ENCODE measurements at regions not wholly inside any gene's neighbourhood (a gene's known extent, or its start where the extent isn't known, plus 50 kb on each side); places are given as distances from the start of the nearest gene placed in this dataset.
"Not testable (repeated sequence)": the region's sequence is repeated elsewhere in the genome, so short reads cannot be mapped to it uniquely, and the experiment has no call there.

DNA sequence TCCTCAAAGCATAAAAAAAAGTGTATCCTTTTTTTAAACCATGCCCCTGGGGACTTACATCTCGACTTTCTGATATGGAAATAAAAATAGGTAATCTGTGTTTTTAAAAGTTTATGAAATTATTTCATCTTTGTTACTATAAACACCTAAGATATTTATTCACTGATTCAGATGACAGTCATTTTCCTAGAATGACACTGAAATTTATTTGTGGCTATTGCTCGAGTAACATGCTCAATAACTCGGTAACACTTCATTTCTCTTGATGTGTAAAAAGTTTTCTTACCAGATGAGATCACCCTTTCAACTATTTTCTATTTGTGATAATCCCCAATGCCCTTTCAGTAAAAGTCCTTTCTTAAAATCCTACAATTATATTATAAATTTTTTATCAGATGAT is 495.8 kb downstream of the TTLL7 start:
- DNase-seq, result no peak

DNA sequence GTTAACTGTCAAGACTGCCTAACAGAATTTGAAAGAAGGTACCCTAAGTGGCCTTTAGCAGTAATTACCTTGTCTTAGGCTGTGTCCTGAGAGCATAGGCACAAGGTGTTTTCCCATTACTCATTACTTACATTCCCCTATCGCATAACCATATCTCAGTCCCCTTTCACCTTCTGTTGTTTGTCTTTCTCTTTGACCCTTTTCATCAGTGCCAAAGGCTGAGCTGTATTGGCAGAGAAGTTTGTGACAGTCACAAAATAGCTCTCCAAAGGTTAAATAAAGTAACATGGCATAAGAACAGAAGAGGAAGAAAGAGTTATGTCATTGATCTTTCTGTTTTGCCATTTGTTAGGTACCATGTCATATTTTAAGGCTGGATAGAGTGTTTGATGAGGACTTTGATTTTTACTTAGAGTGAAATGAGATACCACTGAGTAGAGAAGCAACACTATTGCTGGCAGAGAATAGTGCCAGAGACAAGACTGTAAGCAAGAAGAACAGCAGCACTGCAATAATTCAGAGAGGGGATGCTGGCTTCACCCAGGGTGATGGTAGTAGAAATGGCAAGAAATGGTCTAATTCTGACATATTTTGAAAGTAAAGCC is 497.8 kb downstream of the TTLL7 start:
- DNase-seq, result no peak

DNA sequence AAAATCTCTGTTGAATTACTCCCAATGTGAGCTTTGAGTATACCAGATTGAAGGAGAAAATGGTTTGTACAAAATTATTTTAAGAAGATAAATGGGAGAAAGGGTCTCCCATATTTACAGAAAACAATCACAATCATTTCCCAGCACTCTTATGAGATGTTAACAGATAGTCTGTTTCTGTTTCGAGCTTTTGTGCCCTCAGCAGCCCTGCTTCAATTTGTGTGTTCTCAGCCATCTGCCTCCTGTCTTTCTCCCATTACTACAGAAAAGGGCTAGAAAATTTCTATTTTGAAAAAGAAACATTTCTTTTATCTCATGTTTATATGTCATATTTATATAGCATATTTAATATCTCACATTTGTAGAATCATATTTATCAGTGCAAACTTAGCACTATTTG is 498.4 kb downstream of the TTLL7 start:
- DNase-seq, result no peak

DNA sequence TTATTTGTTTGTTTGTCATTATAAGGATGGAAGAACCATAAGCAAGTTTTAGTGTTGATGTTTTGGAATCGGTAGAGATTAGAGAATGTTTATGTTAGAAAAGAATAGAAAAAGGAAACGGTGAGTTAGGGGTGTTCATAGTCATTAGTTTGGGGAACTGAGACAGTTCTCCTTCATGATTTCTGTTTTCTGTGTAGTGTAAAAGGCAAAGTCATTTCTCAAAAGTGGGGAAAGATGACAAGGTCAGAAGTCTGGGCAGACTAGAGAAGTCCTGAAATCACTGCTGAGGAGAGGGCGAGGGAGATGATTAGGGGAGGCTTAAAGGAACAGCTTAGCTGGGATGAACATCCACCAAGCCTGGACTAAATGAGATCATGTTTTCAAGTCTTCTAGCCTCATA is 498.9 kb downstream of the TTLL7 start:
- DNase-seq, result no peak

DNA sequence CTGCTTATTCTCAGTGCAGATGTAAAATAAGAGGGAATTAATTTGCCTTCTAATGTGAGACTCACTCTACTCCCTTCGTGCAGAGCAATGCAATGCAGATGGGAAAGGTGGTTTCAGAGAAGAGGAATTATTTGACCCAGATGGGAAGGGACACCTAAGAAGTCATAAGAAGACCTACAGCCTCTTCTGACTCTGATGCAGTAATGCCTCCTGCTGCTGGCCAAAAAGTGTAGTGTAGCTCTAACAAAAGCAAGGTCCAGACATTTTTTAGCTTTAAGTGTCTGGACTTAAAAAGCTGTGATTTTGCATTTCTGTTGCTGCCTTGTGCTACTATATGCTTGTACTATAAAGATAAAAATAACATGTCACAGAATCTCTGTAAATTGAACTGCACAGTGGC is 501.4 kb downstream of the TTLL7 start:
- no peak for DNase-seq

DNA sequence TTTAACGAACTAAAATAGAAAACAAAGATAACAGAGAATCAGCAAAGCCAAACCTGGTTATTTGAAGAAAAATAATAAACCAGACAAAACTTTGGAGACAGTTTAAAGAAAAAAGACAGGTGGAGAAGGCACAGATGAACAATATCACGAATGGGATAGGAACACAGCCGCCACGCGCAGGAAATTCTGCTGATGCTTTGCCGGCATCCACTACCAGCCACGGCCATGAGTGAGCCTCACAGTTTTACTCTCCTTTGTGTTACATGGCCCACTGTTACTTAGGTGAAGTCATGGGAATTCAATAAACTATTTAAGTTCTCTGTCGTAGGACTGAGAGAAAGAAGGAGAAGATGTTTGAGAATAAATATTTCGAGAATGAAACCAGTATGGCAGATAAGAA is 503.4 kb downstream of the TTLL7 start:
- no peak for DNase-seq

DNA sequence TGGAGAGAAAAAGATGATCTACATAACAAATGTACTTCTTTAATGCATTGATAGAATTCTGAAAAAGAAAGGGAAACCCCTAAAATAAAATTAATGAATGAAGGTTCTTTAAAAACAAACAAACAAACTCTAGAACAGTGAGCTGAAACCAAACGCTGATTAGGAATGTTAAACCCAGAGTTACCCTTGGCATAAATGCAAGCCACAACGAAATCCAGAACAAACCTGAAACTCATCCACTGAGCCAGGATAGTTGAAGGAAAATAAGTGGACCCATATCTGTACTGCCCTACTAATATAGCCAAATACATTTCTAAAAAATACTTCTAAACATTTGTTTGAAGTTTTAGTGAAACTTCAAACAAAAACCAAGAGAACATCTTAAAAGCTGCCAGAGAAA is 505.3 kb downstream of the TTLL7 start:
- DNase-seq, result no peak

DNA sequence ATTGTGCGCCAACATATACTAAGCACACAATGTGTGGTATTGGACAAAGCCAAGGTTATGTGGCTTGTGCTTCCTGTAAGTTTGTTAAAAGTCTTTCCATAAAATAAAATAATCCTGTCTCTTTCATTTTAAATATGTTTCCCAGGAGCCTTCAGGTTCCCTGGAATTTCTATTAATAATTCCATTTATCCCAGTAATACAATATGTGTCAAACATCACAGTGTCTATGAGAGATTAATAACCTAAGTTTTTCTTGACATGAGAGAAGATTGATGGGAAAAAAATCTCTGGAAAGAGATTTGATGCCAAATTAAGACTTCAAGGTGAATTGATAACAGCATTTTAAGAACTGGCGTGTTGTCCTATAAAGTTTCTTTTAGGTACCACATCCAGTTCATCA is 507.0 kb downstream of the TTLL7 start:
- no peak for DNase-seq

DNA sequence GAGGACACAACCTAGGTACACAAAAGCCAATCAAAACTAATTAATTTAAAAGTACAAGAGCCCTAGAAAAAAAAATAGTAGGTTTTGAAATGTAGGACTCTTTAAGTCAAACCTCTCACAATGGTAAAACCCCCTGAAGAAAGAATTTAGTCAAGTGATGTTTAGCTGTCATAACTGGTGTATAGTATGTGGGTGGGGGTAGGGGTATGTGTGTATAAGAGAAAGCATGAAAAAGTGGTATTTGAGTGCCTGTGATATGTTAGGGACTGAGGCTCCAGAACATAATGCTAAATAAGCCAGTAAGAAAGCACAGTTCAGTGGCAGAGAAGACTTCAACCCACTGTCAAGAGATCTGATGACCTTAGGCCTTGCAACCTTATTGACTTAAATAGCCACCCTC is 507.9 kb downstream of the TTLL7 start:
- no peak for DNase-seq

DNA sequence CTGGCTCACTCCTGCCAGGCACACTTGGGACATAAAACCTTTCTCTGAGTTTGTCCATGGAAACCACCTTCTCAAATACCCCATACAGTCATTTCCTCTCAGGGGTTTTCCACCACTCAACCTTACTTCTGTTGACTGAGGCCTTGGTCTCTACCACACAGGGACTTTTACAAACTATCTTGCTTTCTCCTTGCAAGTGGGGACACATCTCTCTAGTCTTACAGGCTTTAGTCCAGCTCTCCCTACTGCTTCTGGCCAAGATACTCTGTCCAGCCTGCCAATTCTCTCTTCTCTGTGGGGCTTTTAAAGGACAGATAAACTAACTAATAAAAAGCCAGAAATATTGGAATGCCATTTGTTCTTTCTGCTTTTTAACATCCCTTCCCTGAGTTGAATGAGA is 510.8 kb downstream of the TTLL7 start:
- DNase-seq, result not testable (repeated sequence)

DNA sequence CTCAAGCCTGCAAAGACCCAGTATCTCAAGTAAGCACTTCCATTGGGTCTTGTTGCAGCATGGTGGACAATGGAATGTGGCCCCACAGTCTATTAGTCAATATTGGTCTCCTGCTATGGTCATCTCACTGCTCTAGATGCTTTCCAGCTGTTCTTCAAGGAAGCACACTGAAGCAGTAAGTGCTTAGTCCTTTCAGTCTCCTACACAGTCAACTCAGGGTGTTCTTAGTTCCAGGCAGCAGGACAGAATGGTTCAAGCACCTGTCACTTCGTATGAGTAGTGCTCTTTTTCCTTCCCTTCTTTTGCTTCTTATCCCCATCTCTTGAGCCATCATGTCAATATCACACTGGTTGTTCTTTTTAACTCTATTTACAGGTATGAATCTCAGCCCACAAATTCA is 511.5 kb downstream of the TTLL7 start:
- DNase-seq, result not testable (repeated sequence)

DNA sequence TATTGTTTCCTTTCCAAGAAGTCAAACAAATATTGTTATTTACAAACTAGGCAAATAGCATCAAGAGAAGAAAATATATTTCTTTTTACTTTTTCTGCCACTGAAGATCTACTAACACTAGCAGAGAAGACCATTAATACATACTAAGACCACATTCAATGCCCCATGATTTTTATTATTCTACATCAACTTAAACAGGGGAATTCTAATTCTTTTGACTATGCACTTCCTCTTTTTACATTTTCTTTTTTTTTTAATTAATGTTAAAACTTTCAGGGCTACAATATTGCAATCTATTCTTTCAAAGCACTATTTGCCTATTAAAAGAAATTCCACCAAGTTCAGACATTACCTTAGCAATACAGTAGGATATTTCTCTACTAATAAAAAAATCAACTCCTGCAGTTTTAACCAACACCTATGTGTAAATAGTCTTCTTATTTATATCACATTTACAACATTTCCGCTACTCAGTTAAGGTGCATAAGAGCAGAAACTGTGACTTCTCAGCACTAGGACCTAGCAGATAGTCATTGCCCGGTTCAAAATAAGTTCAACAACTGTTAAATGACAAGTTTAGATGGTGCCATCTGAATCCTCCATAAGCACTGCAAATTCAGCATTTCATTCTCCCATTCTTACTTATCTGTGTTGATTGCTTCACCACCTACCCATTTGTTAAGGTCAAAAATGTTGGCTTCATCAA is 513.5 kb downstream of the TTLL7 start:
- DNase-seq, result not testable (repeated sequence)

DNA sequence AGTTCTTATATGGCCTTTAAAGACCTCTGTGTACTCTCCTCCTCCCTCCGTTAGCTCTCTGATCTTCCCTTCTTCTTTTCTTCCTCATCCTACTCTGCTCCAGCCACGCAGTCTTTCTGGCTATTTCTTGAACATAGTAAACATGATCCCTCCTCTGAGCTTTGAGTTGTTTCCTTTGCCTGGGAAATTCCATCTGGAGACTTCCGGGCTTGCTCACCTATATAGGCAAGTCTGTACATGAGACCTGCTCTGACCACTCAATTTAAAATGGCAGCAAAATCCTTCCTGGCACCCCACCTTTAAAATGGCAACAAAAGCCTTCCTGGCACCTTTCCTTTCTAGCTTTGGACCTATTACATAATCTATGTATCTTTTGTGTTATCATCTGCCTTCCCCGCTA is 517.6 kb downstream of the TTLL7 start:
- not testable (repeated sequence) for DNase-seq

DNA sequence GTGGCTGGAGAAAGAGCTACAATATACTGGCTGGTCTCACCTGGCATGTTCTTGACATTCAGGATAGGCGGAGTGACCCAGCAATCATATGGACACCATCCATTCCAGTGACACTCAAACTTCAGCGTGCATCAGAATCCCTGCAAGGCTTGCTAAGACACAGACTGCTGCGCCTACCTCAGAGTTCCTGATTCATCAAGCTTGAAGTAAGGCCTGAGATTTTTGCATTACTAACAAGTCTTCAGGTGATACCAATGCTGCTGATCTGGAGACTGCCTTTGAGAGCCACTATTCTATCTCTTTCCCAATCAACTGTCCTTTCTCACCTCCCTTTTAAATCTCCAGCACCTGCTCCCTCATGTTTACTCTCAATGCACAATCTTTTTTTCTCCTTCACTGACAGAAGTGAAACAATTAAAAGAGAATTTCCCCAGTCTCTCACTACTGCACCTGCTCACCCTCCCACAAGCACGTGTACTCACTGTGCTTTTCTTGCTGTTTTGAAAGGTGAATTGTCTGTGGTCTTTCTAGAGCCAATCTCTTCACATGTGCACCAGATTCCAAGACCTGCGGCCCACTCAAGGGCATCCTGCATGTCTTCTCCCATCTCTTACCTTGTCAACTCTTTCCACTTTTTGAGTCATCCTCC is 519.2 kb downstream of the TTLL7 start:
- DNase-seq, result peak; percentile 45

DNA sequence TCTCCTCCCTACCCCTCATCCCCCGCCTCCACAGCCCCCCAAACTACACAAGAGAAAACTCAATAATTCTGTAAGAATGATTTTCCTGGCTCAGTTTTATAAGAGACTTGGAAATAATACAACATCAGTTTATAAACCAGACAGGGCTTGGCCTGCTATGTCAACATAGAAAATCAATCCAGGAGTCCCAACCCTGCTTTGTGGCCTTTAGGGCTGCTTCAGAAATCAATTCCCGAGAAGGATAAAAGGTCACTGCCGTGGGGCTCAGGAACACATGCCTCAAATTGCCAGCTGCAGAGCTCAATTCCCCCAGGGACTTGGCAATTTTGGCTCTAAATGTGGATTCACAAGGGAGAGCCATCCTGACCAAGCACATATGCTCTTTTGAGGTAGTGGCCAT is 520.8 kb downstream of the TTLL7 start:
- not testable (repeated sequence) for DNase-seq

DNA sequence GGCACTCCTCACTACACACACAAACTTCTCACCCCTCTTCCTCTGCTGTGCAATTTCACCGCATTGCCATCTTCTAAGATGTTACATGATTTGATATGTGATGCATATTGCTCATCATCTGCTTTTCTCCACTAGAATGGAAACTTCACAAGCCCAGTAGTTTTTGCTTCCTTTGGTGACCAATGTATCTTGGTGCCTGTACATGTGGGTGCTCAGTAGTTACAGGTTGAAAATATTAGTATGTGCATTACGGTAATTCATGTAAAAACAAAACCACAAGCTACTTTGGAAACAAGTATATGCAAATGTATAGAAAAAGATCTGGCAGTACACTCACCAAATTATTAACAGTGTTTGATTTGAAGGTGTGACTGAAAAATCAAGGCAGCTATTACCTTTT is 522.4 kb downstream of the TTLL7 start:
- not testable (repeated sequence) for DNase-seq

DNA sequence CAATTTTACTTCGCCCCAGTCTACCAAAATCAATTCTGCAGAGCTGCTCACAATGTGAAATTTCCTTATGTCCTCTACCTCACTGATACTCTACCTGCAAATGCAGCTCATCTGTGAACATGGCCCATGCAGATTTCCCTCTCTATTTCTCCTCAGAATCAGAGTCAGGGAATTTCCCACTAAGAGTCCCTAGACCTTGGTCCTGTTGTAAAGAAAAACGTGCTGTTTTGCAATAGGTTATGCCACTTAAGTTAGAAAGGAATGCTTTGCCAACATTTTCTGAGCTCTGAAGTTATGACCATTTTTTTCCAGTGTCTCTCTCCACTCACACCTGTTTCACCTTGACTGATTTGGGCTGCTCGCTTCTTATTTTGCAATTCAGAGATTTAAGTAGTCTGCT is 524.0 kb downstream of the TTLL7 start:
- DNase-seq, result not testable (repeated sequence)

DNA sequence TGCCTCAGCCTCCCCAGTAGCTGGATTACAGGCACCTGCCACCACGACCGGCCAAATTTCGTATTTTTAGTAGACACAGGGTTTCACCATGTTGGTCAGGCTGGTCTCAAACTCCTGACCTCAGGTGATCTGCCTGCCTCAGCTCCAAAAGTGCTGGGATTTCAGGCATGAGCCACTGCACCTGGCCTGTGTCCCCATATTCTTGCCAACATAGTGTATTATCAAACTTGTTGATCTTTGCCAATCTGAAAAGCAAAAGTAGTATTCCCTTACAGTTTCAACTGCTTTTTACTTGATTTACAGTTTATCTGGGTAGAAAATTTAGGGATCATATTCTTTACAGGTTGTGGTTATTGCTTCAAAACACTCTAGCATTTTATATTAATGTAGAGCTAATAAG is 524.9 kb downstream of the TTLL7 start:
- DNase-seq, result not testable (repeated sequence)

DNA sequence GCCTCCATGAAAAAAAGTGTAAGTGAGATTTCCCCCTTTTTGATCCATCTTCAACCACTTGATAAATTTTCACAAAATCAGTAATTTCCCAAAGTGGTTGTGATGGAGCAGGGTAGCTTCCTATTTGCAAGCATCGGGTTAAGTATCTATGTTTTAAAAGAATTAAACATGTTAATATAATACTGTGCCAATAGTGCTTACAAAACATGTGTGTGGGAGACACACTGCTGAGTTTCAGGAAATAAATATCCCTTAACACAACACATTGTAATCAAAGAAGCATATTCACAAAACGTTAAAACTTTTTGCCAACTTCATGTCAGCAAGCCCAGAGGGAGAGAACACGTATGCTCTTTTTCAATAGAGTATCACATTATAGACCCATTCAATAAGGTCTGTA is 526.9 kb downstream of the TTLL7 start:
- DNase-seq, result not testable (repeated sequence)

DNA sequence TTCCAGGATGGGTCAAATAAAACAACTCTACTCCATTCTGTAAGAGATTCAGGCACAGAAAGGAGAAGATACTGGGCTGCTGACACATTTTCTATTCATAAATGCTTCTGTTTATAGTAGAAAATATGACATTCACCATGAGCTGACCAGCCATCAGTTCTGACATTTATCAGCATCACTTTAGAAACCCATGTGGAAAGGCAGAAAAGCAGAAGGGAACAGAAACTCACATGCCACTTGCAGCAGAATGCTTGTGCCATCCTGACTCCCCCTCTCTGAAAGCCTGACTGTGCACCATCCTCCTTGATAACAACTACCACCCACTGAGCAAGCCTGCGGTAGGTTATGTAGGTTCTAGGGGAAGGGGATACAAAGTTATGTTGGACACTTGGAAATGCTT is 527.7 kb downstream of the TTLL7 start:
- DNase-seq, result not testable (repeated sequence)

DNA sequence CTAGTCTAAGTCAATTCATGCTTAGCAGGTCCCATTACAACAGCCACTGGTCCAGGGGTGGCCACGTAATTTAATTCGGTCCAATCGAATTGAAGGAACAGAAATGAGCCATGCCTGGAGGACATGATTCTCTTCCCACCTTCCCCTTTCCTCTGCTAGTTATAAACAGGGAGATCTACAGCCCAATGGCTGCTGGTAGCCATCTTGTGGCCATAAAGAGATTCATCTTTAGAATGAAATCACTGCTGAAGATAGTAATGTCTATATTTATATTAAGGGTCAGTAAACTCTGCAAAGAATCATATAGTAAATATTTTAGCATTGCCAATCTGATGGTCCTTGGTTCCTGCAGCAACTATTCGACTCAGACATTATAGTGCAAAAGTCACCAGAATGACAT is 530.6 kb downstream of the TTLL7 start:
- not testable (repeated sequence) for DNase-seq

DNA sequence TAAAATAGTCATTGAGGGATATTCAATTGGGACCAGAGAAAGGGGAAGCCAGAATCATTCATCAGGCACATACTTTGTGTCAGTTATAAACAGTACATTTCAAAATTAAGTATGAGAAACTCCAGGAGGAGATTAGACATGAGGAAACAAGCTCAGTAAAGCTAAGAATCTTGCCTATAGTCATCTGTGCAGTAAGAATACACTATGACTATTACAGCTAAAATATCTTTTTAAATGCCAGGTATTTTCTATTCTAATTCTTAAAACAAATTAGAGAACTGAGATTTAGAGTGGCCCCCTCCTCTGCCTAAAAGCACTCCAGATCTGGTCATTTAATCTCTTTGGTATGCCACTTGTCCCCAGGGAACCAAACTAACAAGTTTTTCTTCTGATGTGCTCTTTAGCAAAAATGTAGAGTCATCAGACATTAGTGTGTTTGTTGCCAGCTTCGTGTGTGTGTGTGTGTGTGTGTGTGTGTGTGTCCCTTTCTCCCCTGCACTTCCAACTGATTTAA is 541.1 kb downstream of the TTLL7 start:
- not testable (repeated sequence) for DNase-seq

DNA sequence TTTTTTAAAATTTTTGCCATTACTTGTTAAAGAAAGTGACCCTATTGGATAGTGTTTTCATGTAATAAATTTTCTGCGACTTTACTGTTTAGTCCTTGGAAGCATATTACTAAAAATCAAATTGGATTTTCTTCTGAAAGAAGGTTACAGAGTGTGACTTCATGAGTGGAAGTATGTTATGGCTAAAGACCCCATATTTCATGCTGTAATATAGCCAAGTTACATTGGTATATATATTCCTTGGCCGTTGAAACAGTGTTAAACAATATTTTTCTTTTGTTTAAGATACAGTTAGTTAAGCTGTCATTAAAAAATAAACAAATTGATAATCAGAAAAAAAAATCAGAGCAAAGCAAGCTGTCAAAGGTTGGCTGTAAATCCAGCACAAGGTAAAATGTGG is 541.7 kb downstream of the TTLL7 start:
- DNase-seq, result not testable (repeated sequence)

DNA sequence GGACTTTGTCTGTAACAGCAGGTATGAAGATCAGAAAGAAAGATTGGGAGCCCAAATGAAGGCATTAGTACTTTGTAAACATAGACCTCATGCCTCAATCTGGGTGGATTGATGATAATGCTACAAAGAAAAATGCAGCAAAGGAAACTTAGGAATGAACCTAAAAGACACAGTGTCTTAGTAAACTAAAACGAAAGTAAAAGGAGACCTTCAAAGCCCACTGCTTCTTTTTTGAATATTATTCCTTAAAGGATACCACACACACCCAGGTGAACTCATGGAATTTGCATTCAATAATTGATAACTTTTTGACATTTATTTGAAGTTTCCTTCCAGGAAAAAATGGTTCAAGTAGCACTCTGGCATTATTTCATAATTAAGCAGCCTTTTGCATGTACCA is 543.2 kb downstream of the TTLL7 start:
- DNase-seq, result not testable (repeated sequence)

All from NCI-H1105 (cell line).